SK-N-SH (cell line): ENCODE measurements at regions not wholly inside any gene's neighbourhood (a gene's known extent, or its start where the extent isn't known, plus 50 kb on each side); places are given as distances from the start of the nearest gene placed in this dataset.

ENCODE experiments used
- FOXM1 ChIP-seq: IDR thresholded peaks from 2 replicates; pipeline ENCODE4 v1.4.0; 2012; ENCODE audit warnings: low read depth, mild to moderate bottlenecking
- GATA2 ChIP-seq: sonication (generic); formaldehyde crosslinking; IDR thresholded peaks from 2 replicates; pipeline ENCODE4 v1.5.0; 2020; ENCODE audit warnings: mild to moderate bottlenecking, missing genetic modification reagents
- TF ChIP-seq, protein P1 (sequence below): fragments of 200-600 bp; sonication (generic); IDR thresholded peaks from 2 replicates; pipeline ENCODE4 v1.6.1; 2017; ENCODE audit warnings: antibody characterized with exemption, mild to moderate bottlenecking, moderate library complexity
- TF ChIP-seq, protein P2 (sequence below): fragments of 150-350 bp; IDR thresholded peaks from 2 replicates; pipeline ENCODE4 v1.6.1; 2017; ENCODE audit warnings: antibody characterized with exemption, low read length, low read depth, borderline replicate concordance
- TF ChIP-seq, protein P3 (sequence below): IDR thresholded peaks from 2 replicates; pipeline ENCODE4 v1.4.0; 2012; ENCODE audit warnings: low read depth, borderline replicate concordance
- TF ChIP-seq, protein P4 (sequence below): IDR thresholded peaks from 2 replicates; pipeline ENCODE4 v1.4.0; 2012; ENCODE audit warnings: low read depth

DNA sequence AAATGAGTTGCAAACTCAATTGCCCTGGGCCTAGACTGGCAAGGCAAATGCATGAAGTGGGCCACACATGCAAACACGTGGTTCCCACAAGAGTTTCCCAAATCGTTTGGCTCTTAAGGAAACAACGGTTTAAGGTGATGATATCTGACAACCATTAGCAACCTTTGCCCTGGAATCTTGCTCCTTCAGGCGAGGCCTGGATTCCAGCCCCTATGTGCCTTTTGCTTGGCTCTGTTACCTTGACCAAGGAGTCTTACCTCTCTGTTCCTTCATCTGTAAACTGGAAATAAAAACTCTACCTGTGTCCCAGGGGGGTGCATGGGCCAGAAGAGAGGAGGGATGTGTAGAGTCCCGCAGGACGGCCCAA is 72.1 kb upstream of the CASZ1 start:
- TF ChIP-seq, protein P1, sequence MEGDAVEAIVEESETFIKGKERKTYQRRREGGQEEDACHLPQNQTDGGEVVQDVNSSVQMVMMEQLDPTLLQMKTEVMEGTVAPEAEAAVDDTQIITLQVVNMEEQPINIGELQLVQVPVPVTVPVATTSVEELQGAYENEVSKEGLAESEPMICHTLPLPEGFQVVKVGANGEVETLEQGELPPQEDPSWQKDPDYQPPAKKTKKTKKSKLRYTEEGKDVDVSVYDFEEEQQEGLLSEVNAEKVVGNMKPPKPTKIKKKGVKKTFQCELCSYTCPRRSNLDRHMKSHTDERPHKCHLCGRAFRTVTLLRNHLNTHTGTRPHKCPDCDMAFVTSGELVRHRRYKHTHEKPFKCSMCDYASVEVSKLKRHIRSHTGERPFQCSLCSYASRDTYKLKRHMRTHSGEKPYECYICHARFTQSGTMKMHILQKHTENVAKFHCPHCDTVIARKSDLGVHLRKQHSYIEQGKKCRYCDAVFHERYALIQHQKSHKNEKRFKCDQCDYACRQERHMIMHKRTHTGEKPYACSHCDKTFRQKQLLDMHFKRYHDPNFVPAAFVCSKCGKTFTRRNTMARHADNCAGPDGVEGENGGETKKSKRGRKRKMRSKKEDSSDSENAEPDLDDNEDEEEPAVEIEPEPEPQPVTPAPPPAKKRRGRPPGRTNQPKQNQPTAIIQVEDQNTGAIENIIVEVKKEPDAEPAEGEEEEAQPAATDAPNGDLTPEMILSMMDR = no peak
- TF ChIP-seq, protein P2, sequence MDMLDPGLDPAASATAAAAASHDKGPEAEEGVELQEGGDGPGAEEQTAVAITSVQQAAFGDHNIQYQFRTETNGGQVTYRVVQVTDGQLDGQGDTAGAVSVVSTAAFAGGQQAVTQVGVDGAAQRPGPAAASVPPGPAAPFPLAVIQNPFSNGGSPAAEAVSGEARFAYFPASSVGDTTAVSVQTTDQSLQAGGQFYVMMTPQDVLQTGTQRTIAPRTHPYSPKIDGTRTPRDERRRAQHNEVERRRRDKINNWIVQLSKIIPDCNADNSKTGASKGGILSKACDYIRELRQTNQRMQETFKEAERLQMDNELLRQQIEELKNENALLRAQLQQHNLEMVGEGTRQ = no peak
- no peak for TF ChIP-seq GATA2 (CRISPR knock-in tag)
- no peak for TF ChIP-seq FOXM1
- TF ChIP-seq, protein P3, sequence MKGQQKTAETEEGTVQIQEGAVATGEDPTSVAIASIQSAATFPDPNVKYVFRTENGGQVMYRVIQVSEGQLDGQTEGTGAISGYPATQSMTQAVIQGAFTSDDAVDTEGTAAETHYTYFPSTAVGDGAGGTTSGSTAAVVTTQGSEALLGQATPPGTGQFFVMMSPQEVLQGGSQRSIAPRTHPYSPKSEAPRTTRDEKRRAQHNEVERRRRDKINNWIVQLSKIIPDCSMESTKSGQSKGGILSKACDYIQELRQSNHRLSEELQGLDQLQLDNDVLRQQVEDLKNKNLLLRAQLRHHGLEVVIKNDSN = no peak
- TF ChIP-seq, protein P4, sequence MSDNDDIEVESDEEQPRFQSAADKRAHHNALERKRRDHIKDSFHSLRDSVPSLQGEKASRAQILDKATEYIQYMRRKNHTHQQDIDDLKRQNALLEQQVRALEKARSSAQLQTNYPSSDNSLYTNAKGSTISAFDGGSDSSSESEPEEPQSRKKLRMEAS = no peak
